ENCODE measurements at regions not wholly inside any gene's neighbourhood (a gene's known extent, or its start where the extent isn't known, plus 50 kb on each side); places are given as distances from the start of the nearest gene placed in this dataset.

DNA sequence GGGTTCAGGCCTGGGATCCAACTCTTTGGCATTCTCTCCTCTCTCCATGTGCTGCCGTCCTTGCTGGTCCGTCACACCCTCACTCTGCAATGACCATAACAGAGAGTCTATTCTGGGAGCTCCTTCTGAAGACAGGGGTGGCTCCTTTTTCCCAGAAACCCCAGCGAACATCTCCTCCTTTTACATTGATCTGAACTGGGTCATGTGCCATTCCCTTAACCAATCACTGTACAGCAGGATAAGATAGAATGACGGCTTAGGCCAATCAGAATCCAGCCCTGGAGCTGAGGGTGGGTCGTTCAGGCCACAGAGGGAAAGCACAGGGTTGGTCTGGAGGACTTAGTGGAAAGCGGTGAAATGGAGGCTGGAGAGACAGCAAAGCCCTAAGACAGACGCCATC is 740.1 kb downstream of the MATN1 start:
- DNase-seq: no peak

- no peak for DNase-seq
These were observed 741.7 kb downstream of the MATN1 start for GRCh38 chr1:29981586-29982239.

- DNase-seq: no peak
These were observed 741.2 kb downstream of the PTPRU start for GRCh38 chr1:29977550-29977949.

DNA sequence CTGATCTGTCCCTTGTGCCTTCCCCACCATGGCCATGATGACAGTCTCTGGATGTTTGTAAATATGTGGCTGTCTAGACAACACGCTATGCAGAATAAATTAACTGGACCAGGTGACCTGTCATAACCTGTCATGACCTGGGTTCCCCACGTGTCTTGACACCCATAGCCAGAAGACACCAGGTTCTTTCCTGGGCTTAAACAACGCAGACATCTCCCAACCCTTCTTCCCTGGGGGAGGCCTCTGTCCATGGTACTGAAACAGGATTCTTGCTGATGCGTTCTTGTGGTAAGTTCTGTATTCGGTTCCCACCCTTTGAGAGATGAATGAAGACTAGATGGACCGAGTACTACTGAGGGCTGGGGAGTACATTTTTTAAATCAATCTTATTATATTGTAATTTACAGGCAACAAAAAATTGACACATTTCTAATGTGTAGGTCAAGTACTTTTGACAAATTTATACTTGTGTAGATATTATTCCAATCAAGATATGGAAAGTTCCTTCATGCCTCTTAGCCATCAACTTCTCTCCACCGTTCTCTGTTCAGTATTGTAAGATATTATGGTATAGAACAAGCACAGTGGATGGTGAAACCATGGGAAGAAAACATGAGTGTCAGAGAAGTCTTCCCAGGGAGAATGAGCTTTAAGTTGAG is 738.8 kb downstream of the PTPRU start:
- no peak for DNase-seq

DNA sequence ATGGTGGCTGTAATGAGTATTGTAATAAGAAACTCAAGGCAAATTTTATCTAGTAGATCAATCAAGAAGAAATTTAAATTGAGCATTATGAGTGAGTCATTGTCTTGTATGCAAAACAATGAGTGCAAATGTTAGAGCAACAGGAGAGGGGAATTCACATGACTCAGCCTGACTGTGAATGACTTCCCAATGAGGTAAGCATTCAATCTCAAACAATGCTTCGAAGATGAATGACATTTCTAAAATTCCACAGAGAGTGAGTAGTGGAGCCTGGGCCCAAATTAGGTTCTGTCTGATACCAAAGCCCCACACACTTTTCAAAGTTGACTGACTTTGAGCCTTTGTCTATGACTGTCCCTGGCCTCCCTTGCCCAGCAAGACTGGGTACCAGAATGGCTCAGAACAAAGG is 738.0 kb downstream of the PTPRU start:
- no peak for DNase-seq

GRCh38 chr1:29973406-29973805 is 737.1 kb downstream of the PTPRU start:
- DNase-seq: no peak

DNA sequence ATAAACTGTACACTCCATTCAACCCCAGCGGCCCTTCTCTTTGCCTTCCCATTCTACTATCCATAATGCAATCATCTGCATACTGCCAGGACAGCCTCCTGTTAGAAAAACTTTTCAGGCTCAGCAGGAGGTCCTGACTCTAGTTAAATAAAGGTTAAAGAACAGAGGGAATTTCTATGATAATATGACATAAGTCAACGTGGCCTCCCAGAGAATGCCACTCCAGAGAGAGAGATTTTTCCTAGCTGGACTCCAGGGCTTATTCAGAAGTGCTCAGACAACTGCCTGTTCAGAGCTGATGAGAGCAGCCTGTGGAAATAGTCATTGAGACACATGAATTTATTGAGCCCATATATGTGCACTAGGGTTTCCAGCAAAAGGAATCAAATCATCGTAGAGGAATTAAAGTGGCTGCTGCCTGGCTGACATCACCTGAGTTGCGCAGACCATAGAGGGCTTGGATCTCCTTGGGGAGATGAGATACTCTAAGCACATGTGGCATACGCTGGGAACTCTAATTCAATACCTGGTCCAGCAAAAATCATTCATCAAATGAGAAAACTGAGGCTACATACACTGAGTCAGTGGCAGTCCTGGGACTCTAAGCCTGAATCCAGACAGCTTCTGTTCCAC is 736.2 kb downstream of the PTPRU start:
- no peak for DNase-seq

- no peak for DNase-seq
These were observed 735.4 kb downstream of the PTPRU start for GRCh38 chr1:29971703-29972102.

GRCh38 chr1:29970747-29971325 is 734.5 kb downstream of the PTPRU start:
- DNase-seq: no peak

DNA sequence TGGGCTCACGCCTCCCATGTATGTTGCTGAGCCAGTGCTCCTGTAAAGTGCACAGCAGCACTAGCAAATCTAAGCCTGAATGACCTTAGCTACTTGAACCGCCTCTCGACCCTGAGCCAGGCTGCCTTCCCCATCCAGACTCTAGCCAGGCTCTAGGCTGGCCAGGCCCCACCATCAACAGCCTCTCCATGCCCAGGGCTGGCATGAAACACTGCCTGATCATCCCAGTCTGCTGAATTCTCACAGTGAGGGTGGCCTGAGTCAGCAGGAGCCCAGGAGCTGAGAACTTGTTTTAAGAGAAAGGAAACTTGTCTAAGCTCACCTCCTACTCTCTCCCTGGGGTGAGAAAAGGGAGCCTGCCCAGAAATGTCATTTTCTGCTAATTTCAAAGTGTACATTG is 733.3 kb downstream of the PTPRU start:
- DNase-seq: no peak

- DNase-seq: no peak
These were observed 730.9 kb downstream of the PTPRU start for GRCh38 chr1:29967261-29967660.

DNA sequence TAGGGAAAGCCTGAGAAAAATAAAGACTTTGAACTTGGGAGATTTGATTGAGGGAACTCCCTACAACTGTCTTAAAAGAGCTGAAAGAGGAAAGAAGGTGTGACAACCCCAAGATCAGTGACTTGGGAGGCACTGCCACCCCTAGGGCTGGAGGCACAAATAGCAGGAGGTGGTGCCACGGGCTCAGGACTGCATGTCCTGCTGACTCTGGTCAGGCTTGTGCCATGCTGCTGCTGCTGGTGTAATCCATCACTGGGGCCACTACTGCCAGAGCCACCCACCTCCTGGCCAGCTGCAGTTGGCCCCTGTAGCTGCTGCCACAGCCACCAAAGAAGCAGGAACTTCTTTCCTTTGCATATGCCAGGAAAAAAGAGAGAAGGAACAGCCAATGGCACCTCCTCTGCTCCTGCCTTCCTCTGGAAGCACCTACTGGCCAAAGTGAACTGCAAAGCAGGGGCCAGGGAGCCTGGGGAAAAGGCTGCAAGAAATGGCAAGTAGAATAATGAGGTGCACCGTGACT is 730.3 kb downstream of the PTPRU start:
- no peak for DNase-seq

DNA sequence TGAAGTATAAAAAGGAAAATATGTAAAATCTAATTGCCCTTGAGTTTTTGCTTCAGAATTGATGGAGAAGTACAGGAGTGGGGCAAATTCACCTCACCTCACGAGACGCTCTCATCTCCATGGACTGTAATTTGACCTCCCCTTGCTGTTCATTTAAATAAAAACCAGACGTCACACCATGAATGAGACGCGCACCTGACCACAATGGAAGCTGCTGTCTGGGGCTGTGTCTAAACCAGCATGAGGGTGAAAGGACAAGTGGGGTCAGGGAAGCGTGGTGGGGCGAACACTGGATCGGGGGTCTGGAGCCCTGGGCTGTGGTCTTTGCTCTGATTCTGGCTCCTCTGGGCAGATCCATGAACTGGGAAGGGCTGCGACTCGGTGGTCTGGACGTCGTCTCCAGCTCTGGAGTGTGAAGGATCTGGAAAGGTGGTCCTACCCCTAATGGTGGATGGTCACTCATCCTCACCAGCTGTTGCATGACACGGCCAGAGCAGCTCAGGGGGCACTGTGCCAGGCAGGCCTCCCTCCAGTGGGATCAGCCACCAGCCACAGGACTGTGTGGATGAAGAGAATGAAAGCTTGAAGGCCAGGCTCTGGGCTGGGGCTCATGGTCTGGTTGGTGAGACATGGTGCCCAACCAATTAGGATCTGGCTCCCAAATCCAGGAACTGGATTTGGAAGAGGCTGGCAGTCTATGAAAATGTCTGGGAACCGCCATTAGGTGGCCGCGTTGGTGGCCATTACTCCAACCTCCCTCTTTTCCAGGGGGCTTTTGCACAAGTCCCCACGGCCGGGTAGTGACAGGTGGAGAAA is 728.6 kb downstream of the PTPRU start:
- DNase-seq: no peak

GRCh38 chr1:29963946-29964345 is 727.6 kb downstream of the PTPRU start:
- DNase-seq: no peak

DNA sequence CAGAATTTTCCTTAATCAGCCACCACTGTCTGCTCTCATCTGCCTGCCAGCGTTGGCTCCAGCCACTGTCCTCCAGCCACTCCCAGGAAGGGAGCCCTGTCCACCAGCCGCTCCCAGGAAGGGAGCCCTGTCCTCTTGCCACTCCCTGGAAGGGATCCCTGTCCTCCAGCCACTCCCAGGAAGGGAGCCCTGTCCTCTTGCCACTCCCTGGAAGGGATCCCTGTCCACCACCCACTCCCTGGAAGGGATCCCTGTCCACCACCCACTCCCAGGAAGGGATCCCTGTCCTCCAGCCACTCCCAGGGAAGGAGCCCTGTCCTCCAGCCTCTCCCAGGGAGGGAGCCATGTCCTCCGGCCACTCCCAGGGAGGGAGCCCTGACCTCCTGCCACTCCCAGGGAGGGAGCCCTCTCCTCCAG is 726.5 kb downstream of the PTPRU start:
- no peak for DNase-seq

DNA sequence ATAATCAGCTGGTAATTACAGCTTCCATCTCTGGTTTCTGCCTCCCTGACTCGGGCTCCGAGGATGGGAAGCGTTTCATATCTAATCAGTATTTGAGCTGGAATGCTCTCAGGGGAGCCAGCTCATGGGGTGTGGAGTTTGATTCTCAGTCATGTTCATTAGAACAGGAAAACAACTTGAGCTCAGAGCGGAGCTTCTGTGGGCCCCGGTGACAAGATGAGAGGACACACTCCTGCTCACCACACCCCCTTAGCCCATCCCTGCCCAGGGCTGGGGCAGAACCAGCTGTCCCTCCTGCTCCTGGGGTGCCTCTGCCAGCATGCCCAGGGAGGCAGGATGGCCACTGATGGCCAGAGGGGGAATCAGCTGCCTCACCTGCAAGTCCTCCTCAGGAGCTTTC is 726.0 kb downstream of the PTPRU start:
- DNase-seq: no peak

DNA sequence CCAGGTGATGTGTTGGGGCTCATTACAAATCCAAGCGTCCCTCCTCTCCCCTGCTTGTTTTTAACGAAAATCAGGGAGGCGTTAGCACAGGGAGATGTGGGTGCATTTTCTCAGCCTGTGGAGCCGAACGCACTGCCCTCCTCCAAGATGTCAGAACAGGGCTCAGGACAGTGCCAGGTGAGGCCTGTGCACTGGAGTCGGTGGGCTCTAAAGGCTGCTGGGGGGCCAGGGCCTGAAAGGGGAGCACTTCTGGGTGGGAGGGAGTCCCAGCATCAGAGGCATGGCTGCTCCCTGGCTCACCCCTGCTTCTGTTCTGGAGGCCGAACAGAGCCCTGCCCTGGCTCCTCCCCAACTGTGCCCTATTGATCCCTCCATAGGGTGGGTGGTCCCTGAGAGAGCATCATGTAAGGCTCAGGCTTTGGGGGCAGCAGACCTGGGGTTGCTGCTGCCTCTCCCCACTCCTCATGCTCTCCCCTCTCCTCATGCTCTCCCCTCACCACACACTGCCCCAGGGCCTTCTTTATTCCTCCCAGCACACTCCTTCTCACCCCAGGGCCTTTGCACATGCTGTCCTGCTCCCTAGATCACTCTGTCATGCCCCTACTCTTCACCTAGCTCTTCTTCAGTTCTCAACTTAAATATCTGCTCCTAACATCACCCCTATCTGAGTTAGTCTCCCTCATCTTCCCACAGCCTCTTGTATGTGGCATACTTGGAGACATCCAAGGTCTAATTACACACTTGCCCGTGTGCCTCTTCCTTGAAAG is 725.2 kb downstream of the PTPRU start:
- no peak for DNase-seq

DNA sequence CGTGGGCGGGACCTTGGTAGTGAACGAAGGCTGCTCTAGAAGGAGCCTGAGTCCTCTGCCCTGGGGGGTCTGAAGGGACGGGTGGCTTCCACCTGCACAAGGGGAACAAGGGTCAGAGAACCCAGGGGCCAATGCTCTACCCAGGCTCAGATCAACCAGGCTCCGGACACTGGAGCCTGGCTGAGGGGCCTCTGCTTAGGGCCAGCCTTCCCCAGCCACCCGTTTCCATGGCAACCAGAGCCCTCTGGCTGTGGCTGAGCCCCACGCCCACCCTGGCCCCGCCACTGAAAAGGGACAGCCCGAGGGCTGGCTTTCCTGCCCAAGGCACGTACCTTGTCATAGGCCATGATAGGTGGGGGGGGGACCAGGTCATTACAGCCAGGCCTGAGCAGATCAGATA is 724.6 kb downstream of the PTPRU start:
- DNase-seq: no peak

- DNase-seq: no peak
These were observed 723.9 kb downstream of the PTPRU start for GRCh38 chr1:29960156-29960755.

GRCh38 chr1:29959356-29959755 is 723.0 kb downstream of the PTPRU start:
- DNase-seq: no peak

DNA sequence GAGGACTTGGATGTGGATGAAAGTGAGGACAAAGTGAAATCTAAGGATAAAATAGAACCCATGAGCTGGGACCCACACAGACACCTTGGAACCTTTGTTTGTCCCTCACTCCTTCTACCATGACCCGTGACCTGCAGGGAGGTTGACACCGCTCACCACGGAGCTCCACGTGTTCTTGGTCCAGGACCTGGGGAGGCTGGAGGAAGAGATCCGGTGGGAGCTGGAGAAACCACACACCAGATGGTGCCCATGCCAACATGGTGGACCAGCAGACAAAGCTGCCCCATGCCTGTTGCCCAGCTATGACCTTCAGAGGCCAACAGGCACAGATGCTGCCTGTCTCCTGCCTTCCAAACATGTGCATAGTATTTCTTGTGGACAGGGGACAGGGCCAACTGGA is 721.9 kb downstream of the PTPRU start:
- DNase-seq: no peak

Measured in central memory CD4-positive, alpha-beta T cell (primary cell).